GM10248 (cell line): ENCODE measurements at regions not wholly inside any gene's neighbourhood (a gene's known extent, or its start where the extent isn't known, plus 50 kb on each side); places are given as distances from the start of the nearest gene placed in this dataset.
"Not testable (repeated sequence)": the region's sequence is repeated elsewhere in the genome, so short reads cannot be mapped to it uniquely, and the experiment has no call there.

ENCODE experiments used
- CTCF ChIA-PET: fragments of 300-600 bp; sonication (Branson Sonifier 250); formaldehyde crosslinking; extraction: SDS; loops from one replicate; lab custom pipeline; 2021; ENCODE audit warnings: antibody characterized with exemption; lab: Yijun Ruan, JAX
- POLR2A ChIA-PET: fragments of 350-650 bp; sonication (Branson Sonifier 250); formaldehyde crosslinking; extraction: SDS; loops from one replicate; lab custom pipeline; 2020; ENCODE audit warnings: antibody characterized with exemption; lab: Yijun Ruan, JAX
- DNase-seq: peaks from one replicate; pipeline ENCODE4 v3.0.0; 2012; ENCODE audit errors: extremely low spot score
- CTCF ChIP-seq: IDR thresholded peaks from 2 replicates; pipeline ENCODE4 v1.5.1; 2012; ENCODE audit warnings: mild to moderate bottlenecking, low read depth; ENCODE audit errors: extremely low read depth, missing control alignments, control extremely low read depth

- ChIA-PET CTCF (no interaction called here), POLR2A (no interaction called here)
- no peak for DNase-seq
Measured at GRCh38 chr2:109718139-109718538, 76.0 kb upstream of the RGPD5 start.

GRCh38 chr2:109719871-109720270, 74.2 kb upstream of the RGPD5 start:
- ChIA-PET POLR2A (no interaction called here), CTCF (interaction anchor here (1.0 kb wide), 1 partner anchor 8 kb away, joined by 3 read pairs; no protein-coding TSS in a partner anchor)
- no peak for DNase-seq
- no peak for TF ChIP-seq CTCF

More at GRCh38 chr2:109718139-109718538, 76.0 kb upstream of the RGPD5 start:
- no peak for TF ChIP-seq CTCF

GRCh38 chr2:109720380-109721106, 73.6 kb upstream of the RGPD5 start:
- POLR2A ChIA-PET = no interaction called here
- CTCF ChIA-PET = interaction anchor here (1.0 kb wide), 1 partner anchor 9 kb away, joined by 3 read pairs; no protein-coding TSS in a partner anchor
- no peak for DNase-seq
- TF ChIP-seq CTCF = no peak

- CTCF ChIA-PET = no interaction called here
- TF ChIP-seq CTCF = no peak
- DNase-seq = no peak
- POLR2A ChIA-PET = no interaction called here
Measured at GRCh38 chr2:109721135-109721534, 73.0 kb upstream of the RGPD5 start.

- ChIA-PET CTCF (no interaction called here), POLR2A (no interaction called here)
- TF ChIP-seq CTCF = no peak
- DNase-seq = no peak
Measured at GRCh38 chr2:109721626-109722025, 72.5 kb upstream of the RGPD5 start.

GRCh38 chr2:109722026-109722425, 72.1 kb upstream of the RGPD5 start:
- no peak for DNase-seq

GRCh38 chr2:109722640-109723039, 71.5 kb upstream of the RGPD5 start:
- CTCF ChIA-PET, DNase-seq, POLR2A ChIA-PET: not testable (repeated sequence)

More at GRCh38 chr2:109722026-109722425, 72.1 kb upstream of the RGPD5 start:
- CTCF ChIA-PET = no interaction called here
- TF ChIP-seq CTCF = no peak
- POLR2A ChIA-PET = no interaction called here

GRCh38 chr2:109723153-109723552, 71.0 kb upstream of the RGPD5 start:
- DNase-seq, CTCF ChIA-PET, POLR2A ChIA-PET: not testable (repeated sequence)
